Ishikawa (cell line): ENCODE measurements at regions not wholly inside any gene's neighbourhood (a gene's known extent, or its start where the extent isn't known, plus 50 kb on each side); places are given as distances from the start of the nearest gene placed in this dataset.

Experiments
- CEBPB ChIP-seq: IDR thresholded peaks from 2 replicates; pipeline ENCODE4 v1.6.1; 2012
- CREB1 ChIP-seq: IDR thresholded peaks from 2 replicates; pipeline ENCODE4 v1.6.1; 2012; ENCODE audit warnings: low read depth
- EGR1 ChIP-seq: IDR thresholded peaks from 2 replicates; pipeline ENCODE4 v1.6.1; 2012
- EP300 ChIP-seq: IDR thresholded peaks from 2 replicates; pipeline ENCODE4 v1.6.1; 2012; ENCODE audit warnings: borderline replicate concordance
- FOXM1 ChIP-seq: IDR thresholded peaks from 2 replicates; pipeline ENCODE4 v1.6.1; 2012; ENCODE audit warnings: low read depth, borderline replicate concordance
- NFIC ChIP-seq: IDR thresholded peaks from 2 replicates; pipeline ENCODE4 v1.6.1; 2012
- RAD21 ChIP-seq: IDR thresholded peaks from 2 replicates; pipeline ENCODE4 v1.6.1; 2012; ENCODE audit warnings: low read depth
- TAF1 ChIP-seq: IDR thresholded peaks from 2 replicates; pipeline ENCODE4 v1.6.1; 2012; ENCODE audit warnings: low read depth, mild to moderate bottlenecking
- TCF12 ChIP-seq: IDR thresholded peaks from 2 replicates; pipeline ENCODE4 v1.6.1; 2012; ENCODE audit warnings: low read depth
- TEAD4 ChIP-seq: IDR thresholded peaks from 2 replicates; pipeline ENCODE4 v1.6.1; 2012
- USF1 ChIP-seq: IDR thresholded peaks from 2 replicates; pipeline ENCODE4 v1.6.1; 2012
- YY1 ChIP-seq: IDR thresholded peaks from 2 replicates; pipeline ENCODE4 v1.6.1; 2012; ENCODE audit warnings: low read depth
- ZBTB7A ChIP-seq: IDR thresholded peaks from 2 replicates; pipeline ENCODE4 v1.6.1; 2012; ENCODE audit warnings: low read depth
- TF ChIP-seq, protein P1 (sequence below): IDR thresholded peaks from 2 replicates; pipeline ENCODE4 v1.6.1; 2012; ENCODE audit warnings: low read depth, mild to moderate bottlenecking
- TF ChIP-seq, protein P2 (sequence below): IDR thresholded peaks from 2 replicates; pipeline ENCODE4 v1.6.1; 2012

DNA sequence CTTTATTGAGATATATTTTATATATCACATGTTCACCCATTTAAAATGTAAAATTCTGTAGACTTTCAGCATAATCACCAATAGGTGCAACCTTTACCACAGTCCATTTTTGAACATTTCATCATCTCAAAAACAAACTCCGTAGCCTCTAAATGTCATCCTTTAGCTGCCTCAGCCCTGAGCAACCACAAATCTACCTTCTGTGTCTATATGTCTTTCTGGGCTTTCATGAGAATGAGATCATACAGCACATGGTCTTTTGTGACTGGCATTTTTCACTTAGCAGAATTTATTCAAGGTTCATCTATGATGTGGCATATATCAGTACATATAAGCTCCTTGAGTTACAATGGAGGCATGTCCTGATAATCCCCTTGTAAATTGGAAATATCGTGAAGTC, 320.5 kb downstream of the ETS1 start:
- TF ChIP-seq USF1, result no peak
- no peak for TF ChIP-seq CREB1
- TF ChIP-seq FOXM1, result no peak
- TF ChIP-seq YY1, result no peak
- no peak for TF ChIP-seq CEBPB
- no peak for TF ChIP-seq TAF1
- no peak for TF ChIP-seq EP300
- TF ChIP-seq ZBTB7A, result no peak
- no peak for TF ChIP-seq NFIC
- TF ChIP-seq EGR1, result no peak

DNA sequence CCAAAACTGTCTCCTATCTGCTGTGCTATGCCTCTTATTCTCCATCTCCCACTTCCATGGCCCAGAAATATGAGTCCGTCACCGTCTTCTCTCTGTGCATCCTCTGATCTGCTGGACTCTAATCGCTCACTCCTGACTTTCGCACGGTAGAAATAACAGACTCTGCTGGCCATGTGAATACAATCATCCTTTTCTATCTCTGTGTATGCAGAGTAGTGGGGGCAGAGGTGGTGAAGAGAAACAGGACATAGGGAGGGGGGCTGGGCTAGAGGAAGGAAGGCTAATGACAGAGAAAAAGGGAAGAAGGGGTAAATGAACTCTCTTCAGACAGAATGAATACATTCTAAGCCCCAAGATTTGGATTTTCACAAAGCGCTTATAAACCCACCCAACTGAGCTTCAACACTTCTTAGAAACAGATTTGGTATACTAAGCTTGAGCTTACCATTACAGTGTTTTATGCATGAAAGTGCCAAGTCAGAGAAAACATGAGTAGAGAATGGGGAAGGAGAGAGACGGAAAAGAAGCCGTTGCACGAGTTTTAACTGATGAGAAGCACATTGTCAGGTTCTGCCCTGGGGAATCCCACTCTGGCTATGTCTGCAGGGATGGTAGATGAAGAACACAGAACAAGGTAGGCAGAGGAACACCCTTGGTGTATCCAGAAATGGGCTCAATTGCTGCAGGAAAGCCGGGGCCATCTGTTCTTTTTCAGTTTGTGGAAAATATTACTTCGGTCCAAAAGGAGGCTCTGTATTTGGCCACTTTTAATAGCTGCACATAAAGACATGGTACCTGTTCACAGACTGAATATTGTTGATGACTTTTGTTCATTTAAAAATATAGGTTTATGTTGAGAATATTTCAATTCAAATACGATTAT, 324.7 kb downstream of the ETS1 start:
- no peak for TF ChIP-seq USF1
- TF ChIP-seq, protein P1, sequence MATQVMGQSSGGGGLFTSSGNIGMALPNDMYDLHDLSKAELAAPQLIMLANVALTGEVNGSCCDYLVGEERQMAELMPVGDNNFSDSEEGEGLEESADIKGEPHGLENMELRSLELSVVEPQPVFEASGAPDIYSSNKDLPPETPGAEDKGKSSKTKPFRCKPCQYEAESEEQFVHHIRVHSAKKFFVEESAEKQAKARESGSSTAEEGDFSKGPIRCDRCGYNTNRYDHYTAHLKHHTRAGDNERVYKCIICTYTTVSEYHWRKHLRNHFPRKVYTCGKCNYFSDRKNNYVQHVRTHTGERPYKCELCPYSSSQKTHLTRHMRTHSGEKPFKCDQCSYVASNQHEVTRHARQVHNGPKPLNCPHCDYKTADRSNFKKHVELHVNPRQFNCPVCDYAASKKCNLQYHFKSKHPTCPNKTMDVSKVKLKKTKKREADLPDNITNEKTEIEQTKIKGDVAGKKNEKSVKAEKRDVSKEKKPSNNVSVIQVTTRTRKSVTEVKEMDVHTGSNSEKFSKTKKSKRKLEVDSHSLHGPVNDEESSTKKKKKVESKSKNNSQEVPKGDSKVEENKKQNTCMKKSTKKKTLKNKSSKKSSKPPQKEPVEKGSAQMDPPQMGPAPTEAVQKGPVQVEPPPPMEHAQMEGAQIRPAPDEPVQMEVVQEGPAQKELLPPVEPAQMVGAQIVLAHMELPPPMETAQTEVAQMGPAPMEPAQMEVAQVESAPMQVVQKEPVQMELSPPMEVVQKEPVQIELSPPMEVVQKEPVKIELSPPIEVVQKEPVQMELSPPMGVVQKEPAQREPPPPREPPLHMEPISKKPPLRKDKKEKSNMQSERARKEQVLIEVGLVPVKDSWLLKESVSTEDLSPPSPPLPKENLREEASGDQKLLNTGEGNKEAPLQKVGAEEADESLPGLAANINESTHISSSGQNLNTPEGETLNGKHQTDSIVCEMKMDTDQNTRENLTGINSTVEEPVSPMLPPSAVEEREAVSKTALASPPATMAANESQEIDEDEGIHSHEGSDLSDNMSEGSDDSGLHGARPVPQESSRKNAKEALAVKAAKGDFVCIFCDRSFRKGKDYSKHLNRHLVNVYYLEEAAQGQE, result no peak
- no peak for TF ChIP-seq YY1
- TF ChIP-seq TAF1, result no peak
- no peak for TF ChIP-seq TEAD4
- no peak for TF ChIP-seq EGR1
- no peak for TF ChIP-seq FOXM1

- TF ChIP-seq TCF12, result no peak
- no peak for TF ChIP-seq EGR1
- no peak for TF ChIP-seq CEBPB
- TF ChIP-seq FOXM1, result no peak
- TF ChIP-seq YY1, result no peak
- TF ChIP-seq NFIC, result no peak
- no peak for TF ChIP-seq TAF1
Measured at GRCh38 chr11:128261011-128261421, 326.3 kb downstream of the ETS1 start.

GRCh38 chr11:128260398-128260797, 327.0 kb downstream of the ETS1 start:
- no peak for TF ChIP-seq CEBPB

DNA sequence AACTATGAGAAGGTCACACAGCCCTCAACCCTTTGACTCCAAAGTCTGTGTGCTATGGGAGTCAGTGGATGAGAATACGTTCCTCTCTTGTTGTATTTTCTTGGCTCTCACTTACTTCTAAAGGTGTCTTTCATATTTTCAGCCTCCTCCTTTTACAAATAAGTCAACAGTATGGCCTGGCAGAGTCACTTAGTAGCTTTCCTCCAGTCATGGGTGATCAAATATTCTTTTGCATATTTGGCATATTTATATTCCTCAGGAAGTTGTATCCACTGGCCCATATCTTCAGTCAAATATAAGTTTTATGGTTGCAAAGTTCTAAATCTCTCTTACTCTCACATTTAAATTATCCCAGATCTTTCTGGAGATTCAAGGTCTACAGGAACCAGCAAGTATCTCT, 327.5 kb downstream of the ETS1 start:
- no peak for TF ChIP-seq FOXM1
- no peak for TF ChIP-seq ZBTB7A
- no peak for TF ChIP-seq RAD21
- TF ChIP-seq TEAD4, result no peak
- TF ChIP-seq CEBPB, result no peak
- TF ChIP-seq CREB1, result no peak
- no peak for TF ChIP-seq EP300
- TF ChIP-seq TAF1, result no peak
- no peak for TF ChIP-seq YY1
- TF ChIP-seq, protein P1, result no peak
- TF ChIP-seq, protein P2, sequence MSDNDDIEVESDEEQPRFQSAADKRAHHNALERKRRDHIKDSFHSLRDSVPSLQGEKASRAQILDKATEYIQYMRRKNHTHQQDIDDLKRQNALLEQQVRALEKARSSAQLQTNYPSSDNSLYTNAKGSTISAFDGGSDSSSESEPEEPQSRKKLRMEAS, result no peak
- no peak for TF ChIP-seq USF1
- TF ChIP-seq TCF12, result no peak
- no peak for TF ChIP-seq EGR1
- TF ChIP-seq NFIC, result no peak

DNA sequence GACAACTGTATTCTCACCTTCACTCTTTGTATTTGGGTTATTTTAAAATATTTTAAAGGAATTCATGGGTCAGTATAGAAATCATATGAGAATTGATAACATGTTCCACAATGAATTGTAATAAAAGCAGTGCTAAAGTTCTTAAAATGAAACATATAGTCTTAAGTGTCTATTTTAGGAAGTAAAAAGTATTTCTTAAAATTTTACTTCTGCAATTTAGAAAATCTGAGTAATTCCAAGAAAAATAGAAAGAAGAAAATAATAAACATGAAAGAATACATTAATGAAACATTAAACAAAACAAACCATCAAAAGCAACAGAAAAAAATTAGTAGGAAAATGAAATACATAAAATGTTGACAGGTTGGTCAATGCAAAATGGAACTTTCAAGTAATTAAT, 332.4 kb downstream of the ETS1 start:
- TF ChIP-seq, protein P1, result no peak
- TF ChIP-seq NFIC (no peak), FOXM1 (no peak), ZBTB7A (no peak), USF1 (no peak), YY1 (no peak), TEAD4 (no peak), RAD21 (no peak), TCF12 (no peak), EP300 (no peak), EGR1 (no peak)
- TF ChIP-seq, protein P2, result no peak
